ENCODE measurements at regions not wholly inside any gene's neighbourhood (a gene's known extent, or its start where the extent isn't known, plus 50 kb on each side); places are given as distances from the start of the nearest gene placed in this dataset.

DNA sequence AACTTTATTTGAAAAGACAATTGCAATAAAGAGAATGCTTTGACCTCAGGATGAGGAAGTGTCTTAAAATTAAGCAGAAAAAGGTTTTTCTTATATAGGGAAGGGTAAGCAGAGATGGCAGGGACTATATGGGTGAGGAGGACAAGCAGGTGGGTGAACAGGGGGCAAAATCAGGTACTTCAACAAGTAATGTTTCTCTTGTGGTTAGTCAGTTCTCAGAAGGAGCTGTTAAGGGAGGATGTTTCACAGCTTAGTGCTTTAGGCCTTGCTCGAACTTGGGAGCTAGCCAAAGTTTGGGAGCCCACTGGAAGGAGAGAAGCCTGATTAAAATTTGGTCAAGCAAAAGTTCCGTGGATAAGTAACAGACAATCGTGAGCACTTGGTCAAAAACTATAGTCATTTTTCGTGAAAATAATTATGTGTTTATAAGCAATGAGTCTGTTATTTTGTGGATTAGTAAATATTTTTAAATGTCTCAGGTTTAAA, 364.2 kb upstream of the TMPO start:
- H3K4me3 ChIP-seq (ENCODE audit: low read length): no peak overlapping the region
- no peak overlapping the region for H3K9ac ChIP-seq (ENCODE audit: low read length)
- H3K36me3 ChIP-seq (ENCODE audit: control insufficient read depth, insufficient read depth, low read length): no peaks in the 10 kb centered on the region
- no peaks in the 10 kb centered on the region for H3K4me1 ChIP-seq (ENCODE audit: control insufficient read depth, insufficient read depth, low read length)
- no peak overlapping the region for H3K27ac ChIP-seq (ENCODE audit: low read depth, low read length)
- no peaks in the 10 kb centered on the region for H3K27me3 ChIP-seq (ENCODE audit: control insufficient read depth, insufficient read depth, low read length)

DNA sequence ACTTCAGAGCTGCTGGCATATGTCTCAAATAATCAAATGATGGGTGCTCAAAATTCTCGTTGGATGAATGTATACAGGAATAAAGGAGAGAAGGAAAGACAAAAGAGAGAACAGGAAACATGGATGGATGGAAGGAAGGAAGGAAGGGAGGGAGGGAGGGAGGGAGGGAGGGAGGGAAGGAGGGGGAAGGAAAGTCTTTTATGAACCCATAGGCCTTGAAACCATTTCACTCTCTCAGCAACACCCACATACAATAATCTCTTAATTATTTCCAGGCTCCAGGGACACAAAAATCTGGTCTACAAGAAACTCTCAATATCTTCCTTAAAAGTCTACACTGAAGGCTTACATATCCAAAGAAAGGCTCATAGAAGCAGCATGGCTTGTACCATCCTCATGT, 363.4 kb upstream of the TMPO start:
- Histone ChIP-seq H3K4me3 (ENCODE audit: low read length) (no peak overlapping the region), H3K27ac (ENCODE audit: low read depth, low read length) (no peak overlapping the region), H3K27me3 (ENCODE audit: control insufficient read depth, insufficient read depth, low read length) (no peaks in the 10 kb centered on the region), H3K36me3 (ENCODE audit: control insufficient read depth, insufficient read depth, low read length) (no peaks in the 10 kb centered on the region), H3K4me1 (ENCODE audit: control insufficient read depth, insufficient read depth, low read length) (no peaks in the 10 kb centered on the region), H3K9ac (ENCODE audit: low read length) (no peak overlapping the region)

GRCh38 chr12:98154850-98155249, 360.5 kb upstream of the TMPO start:
- Histone ChIP-seq H3K27ac (ENCODE audit: low read depth, low read length) (no peak overlapping the region), H3K36me3 (ENCODE audit: control insufficient read depth, insufficient read depth, low read length) (no peaks in the 10 kb centered on the region), H3K9ac (ENCODE audit: low read length) (no peak overlapping the region), H3K4me1 (ENCODE audit: control insufficient read depth, insufficient read depth, low read length) (no peaks in the 10 kb centered on the region), H3K4me3 (ENCODE audit: low read length) (no peak overlapping the region), H3K27me3 (ENCODE audit: control insufficient read depth, insufficient read depth, low read length) (no peaks in the 10 kb centered on the region)

DNA sequence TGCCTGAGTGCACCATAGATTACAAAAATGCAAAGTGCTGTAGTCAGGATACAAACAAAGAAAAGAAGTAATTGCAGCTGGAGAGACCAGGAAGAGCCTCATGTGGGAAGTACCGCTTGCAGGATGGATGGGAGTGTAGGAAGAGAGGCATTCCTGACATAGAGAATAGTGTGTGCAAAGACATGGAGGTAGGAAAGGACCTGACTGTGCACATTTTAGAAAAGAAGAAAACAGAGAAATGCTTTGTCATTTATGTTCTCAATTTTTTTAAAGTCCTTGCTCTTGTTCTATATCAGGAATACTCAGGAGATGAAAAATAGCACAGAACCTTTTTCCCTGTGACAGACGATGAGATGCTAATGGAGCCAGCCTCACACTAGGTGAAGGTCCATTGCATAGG, 358.7 kb upstream of the TMPO start:
- Histone ChIP-seq H3K4me3 (ENCODE audit: low read length) (no peak overlapping the region), H3K27me3 (ENCODE audit: control insufficient read depth, insufficient read depth, low read length) (no peaks in the 10 kb centered on the region), H3K36me3 (ENCODE audit: control insufficient read depth, insufficient read depth, low read length) (no peaks in the 10 kb centered on the region), H3K9ac (ENCODE audit: low read length) (no peak overlapping the region), H3K27ac (ENCODE audit: low read depth, low read length) (no peak overlapping the region), H3K4me1 (ENCODE audit: control insufficient read depth, insufficient read depth, low read length) (no peaks in the 10 kb centered on the region)

DNA sequence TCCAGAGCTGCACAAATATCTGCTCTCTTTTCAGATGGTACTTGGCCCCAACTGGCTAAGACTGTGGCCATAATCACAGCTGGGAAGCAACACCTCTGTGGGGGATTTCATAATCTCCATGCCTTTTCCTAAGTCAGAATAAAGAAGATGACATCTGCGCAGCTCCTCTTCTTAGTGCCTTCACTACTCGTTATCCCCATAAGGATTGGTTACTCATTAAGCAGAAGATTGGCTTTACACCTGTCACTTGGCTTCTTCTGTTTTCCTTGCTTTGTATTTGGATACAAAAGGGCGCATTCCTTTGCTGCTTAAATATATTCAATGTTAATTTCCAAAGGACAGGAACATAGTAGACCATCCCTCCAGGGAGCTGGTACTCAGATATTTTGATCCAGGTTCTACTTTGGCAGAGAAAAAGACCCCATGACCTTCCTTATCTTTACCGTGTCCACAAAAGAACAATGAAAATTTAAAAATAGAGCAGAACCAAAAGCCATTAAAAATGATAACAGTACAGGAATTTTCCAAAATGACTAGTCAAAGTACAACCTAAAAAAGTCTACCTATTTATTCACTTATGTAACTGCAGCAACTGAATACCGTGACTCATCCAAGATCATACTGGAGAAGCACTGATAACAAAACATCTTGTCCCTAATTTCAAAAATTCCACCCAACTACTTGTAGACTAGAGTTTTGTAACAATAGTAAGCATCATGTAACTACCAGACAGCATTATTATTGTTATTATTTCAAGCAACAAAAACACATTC, 352.3 kb upstream of the TMPO start:
- H3K4me1 ChIP-seq (ENCODE audit: control insufficient read depth, insufficient read depth, low read length): no peaks in the 10 kb centered on the region
- no peak overlapping the region for H3K4me3 ChIP-seq (ENCODE audit: low read length)
- H3K27me3 ChIP-seq (ENCODE audit: control insufficient read depth, insufficient read depth, low read length): no peaks in the 10 kb centered on the region
- no peak overlapping the region for H3K27ac ChIP-seq (ENCODE audit: low read depth, low read length)
- no peak overlapping the region for H3K9ac ChIP-seq (ENCODE audit: low read length)
- H3K36me3 ChIP-seq (ENCODE audit: control insufficient read depth, insufficient read depth, low read length): no peaks in the 10 kb centered on the region

DNA sequence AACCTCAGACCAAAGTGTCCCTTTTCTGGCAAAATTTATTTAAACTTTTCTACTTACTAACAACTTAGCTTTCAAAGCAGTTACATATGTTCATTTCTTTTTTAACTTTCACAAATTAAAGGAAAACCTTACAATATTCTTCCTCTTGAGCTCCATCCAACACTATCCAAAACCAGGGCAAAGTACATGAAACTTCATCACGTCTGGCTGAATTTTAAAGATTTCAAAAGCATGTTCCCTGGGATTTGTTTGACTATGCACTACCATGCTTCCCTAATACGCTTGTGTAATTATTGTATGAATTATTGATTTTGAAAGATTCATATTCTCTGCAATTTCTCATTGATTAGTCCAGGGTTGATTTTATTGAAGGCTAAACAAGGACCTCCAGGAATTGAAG, 343.1 kb upstream of the TMPO start:
- no peak overlapping the region for H3K4me3 ChIP-seq (ENCODE audit: low read length)
- H3K36me3 ChIP-seq (ENCODE audit: control insufficient read depth, insufficient read depth, low read length): no peaks in the 10 kb centered on the region
- no peak overlapping the region for H3K27ac ChIP-seq (ENCODE audit: low read depth, low read length)
- no peaks in the 10 kb centered on the region for H3K27me3 ChIP-seq (ENCODE audit: control insufficient read depth, insufficient read depth, low read length)
- no peak overlapping the region for H3K9ac ChIP-seq (ENCODE audit: low read length)
- no peaks in the 10 kb centered on the region for H3K4me1 ChIP-seq (ENCODE audit: control insufficient read depth, insufficient read depth, low read length)

- H3K9ac ChIP-seq (ENCODE audit: low read length): no peak overlapping the region
- no peaks in the 10 kb centered on the region for H3K27me3 ChIP-seq (ENCODE audit: control insufficient read depth, insufficient read depth, low read length)
- H3K4me3 ChIP-seq (ENCODE audit: low read length): no peak overlapping the region
- no peak overlapping the region for H3K27ac ChIP-seq (ENCODE audit: low read depth, low read length)
- H3K36me3 ChIP-seq (ENCODE audit: control insufficient read depth, insufficient read depth, low read length): no peaks in the 10 kb centered on the region
- H3K4me1 ChIP-seq (ENCODE audit: control insufficient read depth, insufficient read depth, low read length): no peaks in the 10 kb centered on the region
Measured at GRCh38 chr12:98172801-98173200, 342.6 kb upstream of the TMPO start.

GRCh38 chr12:98173773-98174427, 341.5 kb upstream of the TMPO start:
- no peaks in the 10 kb centered on the region for H3K36me3 ChIP-seq (ENCODE audit: control insufficient read depth, insufficient read depth, low read length)

DNA sequence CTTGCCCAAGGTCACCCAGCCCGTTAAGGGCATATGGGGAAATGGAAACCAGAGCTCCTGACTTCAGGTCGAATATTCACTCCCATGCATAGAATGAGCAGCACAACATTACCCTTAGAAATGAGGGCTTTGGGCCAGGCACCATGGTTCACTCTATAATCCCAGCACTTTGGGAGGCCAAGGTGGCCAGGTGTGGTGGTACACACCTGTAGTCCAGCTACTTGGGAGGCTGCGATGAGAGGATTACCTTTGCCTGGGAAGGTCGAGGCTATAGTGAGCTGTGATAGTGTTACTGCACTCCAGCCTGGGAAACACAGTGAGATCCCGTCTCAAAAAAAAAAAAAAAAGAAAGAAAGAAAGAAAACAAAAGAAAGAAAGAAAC, 341.0 kb upstream of the TMPO start:
- H3K36me3 ChIP-seq (ENCODE audit: control insufficient read depth, insufficient read depth, low read length): no peaks in the 10 kb centered on the region
- no peak overlapping the region for H3K27ac ChIP-seq (ENCODE audit: low read depth, low read length)
- H3K4me3 ChIP-seq (ENCODE audit: low read length): no peak overlapping the region
- no peak overlapping the region for H3K9ac ChIP-seq (ENCODE audit: low read length)
- no peaks in the 10 kb centered on the region for H3K27me3 ChIP-seq (ENCODE audit: control insufficient read depth, insufficient read depth, low read length)
- no peaks in the 10 kb centered on the region for H3K4me1 ChIP-seq (ENCODE audit: control insufficient read depth, insufficient read depth, low read length)

More at GRCh38 chr12:98173773-98174427, 341.5 kb upstream of the TMPO start:
- no peaks in the 10 kb centered on the region for H3K27me3 ChIP-seq (ENCODE audit: control insufficient read depth, insufficient read depth, low read length)
- no peaks in the 10 kb centered on the region for H3K4me1 ChIP-seq (ENCODE audit: control insufficient read depth, insufficient read depth, low read length)
- H3K9ac ChIP-seq (ENCODE audit: low read length): no peak overlapping the region
- no peak overlapping the region for H3K27ac ChIP-seq (ENCODE audit: low read depth, low read length)
- no peak overlapping the region for H3K4me3 ChIP-seq (ENCODE audit: low read length)

DNA sequence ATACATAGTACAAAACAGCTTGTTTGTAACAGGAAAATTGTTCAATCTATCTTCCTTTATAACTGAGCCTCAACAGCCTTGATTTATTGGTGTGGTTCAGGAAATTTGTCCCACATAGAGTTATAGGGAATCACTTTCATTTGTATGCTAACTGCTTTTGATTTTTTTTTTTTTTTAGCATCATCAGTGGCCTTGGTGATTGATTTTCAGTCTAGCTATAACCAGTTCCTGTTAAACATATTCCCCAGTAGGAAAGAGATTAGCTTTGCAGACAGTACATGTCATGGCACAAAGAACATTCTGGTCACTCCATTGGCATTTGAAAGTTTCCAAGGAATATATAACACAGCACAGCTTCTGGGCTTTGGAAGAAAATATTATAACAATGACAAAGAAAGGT, 337.3 kb upstream of the TMPO start:
- no peak overlapping the region for H3K9ac ChIP-seq (ENCODE audit: low read length)
- no peak overlapping the region for H3K27ac ChIP-seq (ENCODE audit: low read depth, low read length)
- H3K27me3 ChIP-seq (ENCODE audit: control insufficient read depth, insufficient read depth, low read length): no peaks in the 10 kb centered on the region
- H3K4me1 ChIP-seq (ENCODE audit: control insufficient read depth, insufficient read depth, low read length): no peaks in the 10 kb centered on the region
- H3K36me3 ChIP-seq (ENCODE audit: control insufficient read depth, insufficient read depth, low read length): no peaks in the 10 kb centered on the region
- H3K4me3 ChIP-seq (ENCODE audit: low read length): no peak overlapping the region

GRCh38 chr12:98179151-98179550, 336.2 kb upstream of the TMPO start:
- Histone ChIP-seq H3K27ac (ENCODE audit: low read depth, low read length) (no peak overlapping the region), H3K4me3 (ENCODE audit: low read length) (no peak overlapping the region), H3K9ac (ENCODE audit: low read length) (no peak overlapping the region), H3K4me1 (ENCODE audit: control insufficient read depth, insufficient read depth, low read length) (no peaks in the 10 kb centered on the region), H3K36me3 (ENCODE audit: control insufficient read depth, insufficient read depth, low read length) (no peaks in the 10 kb centered on the region), H3K27me3 (ENCODE audit: control insufficient read depth, insufficient read depth, low read length) (no peaks in the 10 kb centered on the region)

DNA sequence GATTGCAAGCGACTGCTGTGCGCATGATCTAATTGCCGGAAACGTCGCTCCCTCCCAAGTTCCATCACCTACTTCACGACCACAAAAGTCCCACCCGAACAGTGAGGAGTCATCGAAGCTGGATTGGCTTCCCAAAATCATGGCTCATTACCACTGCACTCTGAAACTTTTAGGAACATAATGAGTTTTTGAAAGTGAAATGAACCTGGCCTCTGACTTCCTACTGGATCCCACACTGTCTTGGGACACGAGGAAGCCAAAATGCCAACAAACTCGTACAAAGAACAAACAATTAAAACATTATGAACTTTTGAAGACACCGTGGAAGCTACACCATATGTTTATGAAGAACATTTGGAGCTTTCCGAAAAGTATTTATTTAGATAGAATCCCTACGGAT, 334.8 kb upstream of the TMPO start:
- Histone ChIP-seq H3K27ac (ENCODE audit: low read depth, low read length) (no peak overlapping the region), H3K4me1 (ENCODE audit: control insufficient read depth, insufficient read depth, low read length) (no peaks in the 10 kb centered on the region), H3K27me3 (ENCODE audit: control insufficient read depth, insufficient read depth, low read length) (no peaks in the 10 kb centered on the region), H3K4me3 (ENCODE audit: low read length) (no peak overlapping the region), H3K36me3 (ENCODE audit: control insufficient read depth, insufficient read depth, low read length) (no peaks in the 10 kb centered on the region), H3K9ac (ENCODE audit: low read length) (no peak overlapping the region)

DNA sequence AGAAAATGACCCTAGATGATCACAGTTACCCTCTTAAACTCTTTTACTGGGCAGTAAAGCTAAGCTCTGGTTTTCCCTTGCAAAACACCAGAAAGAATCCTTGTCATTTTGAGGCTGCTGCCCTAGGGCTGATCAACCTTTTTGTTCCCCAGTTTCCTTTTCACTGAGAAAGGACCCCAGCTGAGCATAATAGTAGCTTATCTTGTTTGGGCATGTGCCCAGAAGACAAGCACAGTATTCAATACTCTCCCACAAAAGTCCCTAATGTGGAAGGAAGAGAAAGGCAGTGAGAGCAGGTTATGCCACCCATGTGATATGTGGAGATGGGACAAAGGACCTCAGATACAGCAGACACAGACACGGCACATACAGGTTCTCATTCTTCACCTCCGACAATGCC, 332.6 kb upstream of the TMPO start:
- no peaks in the 10 kb centered on the region for H3K4me1 ChIP-seq (ENCODE audit: control insufficient read depth, insufficient read depth, low read length)
- no peak overlapping the region for H3K4me3 ChIP-seq (ENCODE audit: low read length)
- H3K27me3 ChIP-seq (ENCODE audit: control insufficient read depth, insufficient read depth, low read length): no peaks in the 10 kb centered on the region
- no peak overlapping the region for H3K9ac ChIP-seq (ENCODE audit: low read length)
- H3K27ac ChIP-seq (ENCODE audit: low read depth, low read length): no peak overlapping the region
- no peaks in the 10 kb centered on the region for H3K36me3 ChIP-seq (ENCODE audit: control insufficient read depth, insufficient read depth, low read length)
